ENCODE measurements at regions not wholly inside any gene's neighbourhood (a gene's known extent, or its start where the extent isn't known, plus 50 kb on each side); places are given as distances from the start of the nearest gene placed in this dataset.

GRCh38 chr6:12404651-12405050, 114.5 kb downstream of the EDN1 start:
- peak in 1 of 2 donors; percentile 33 for DNase-seq (ENCODE audit: low read depth in 2 of 2)
- Histone ChIP-seq H2AFZ (ENCODE audit: low read length) (no peak overlapping the region), H3K9ac (ENCODE audit: insufficient read depth, low read length) (no peak overlapping the region), H3K27me3 (ENCODE audit: control insufficient read depth, insufficient read depth, low read length) (no peaks in the 10 kb centered on the region), H3K4me2 (ENCODE audit: extremely low read depth, insufficient read depth, low read length) (no peak overlapping the region), H3K4me1 (ENCODE audit: control insufficient read depth, extremely low read depth, insufficient read depth, low read length) (peaks cover 16% of the 10 kb centered on the region), H3K79me2 (ENCODE audit: control insufficient read depth, insufficient read depth, low read length) (no peaks in the 10 kb centered on the region), H3K36me3 (ENCODE audit: control insufficient read depth, insufficient read depth, low read length) (no peaks in the 10 kb centered on the region), H4K20me1 (ENCODE audit: control insufficient read depth, extremely low read depth, insufficient read depth, low read length) (no peaks in the 10 kb centered on the region), H3K27ac (ENCODE audit: insufficient read depth, low read length) (peak overlapping the region; percentile 75), H3K9me3 (ENCODE audit: control insufficient read depth, insufficient read depth, low read depth, low read length) (no peaks in the 10 kb centered on the region), H3K4me3 (replicated peaks in 1 of 4; ENCODE audit: control extremely low read depth in 1 of 4, insufficient read depth in 1 of 4, low read depth in 3 of 4, low read length in 4 of 4) (no peak overlapping the region)
- no peak for TF ChIP-seq CTCF (conservative IDR thresholded peaks at IDR 0.05 in 1 of 2, IDR thresholded peaks at IDR 0.05 in 1 of 2; ENCODE audit: low read depth in 1 of 2, low read length in 2 of 2)
- TF ChIP-seq EZH2 (IDR thresholded peaks at IDR 0.05; ENCODE audit: low read length, missing control alignments) = no peak

- DNase-seq (ENCODE audit: low read depth in 2 of 2) = no peak
- H3K4me2 ChIP-seq (ENCODE audit: extremely low read depth, insufficient read depth, low read length) = no peak overlapping the region
- no peak for TF ChIP-seq EZH2 (IDR thresholded peaks at IDR 0.05; ENCODE audit: low read length, missing control alignments)
- TF ChIP-seq CTCF (conservative IDR thresholded peaks at IDR 0.05 in 1 of 2, IDR thresholded peaks at IDR 0.05 in 1 of 2; ENCODE audit: low read depth in 1 of 2, low read length in 2 of 2) = no peak
- H4K20me1 ChIP-seq (ENCODE audit: control insufficient read depth, extremely low read depth, insufficient read depth, low read length) = no peaks in the 10 kb centered on the region
- H3K79me2 ChIP-seq (ENCODE audit: control insufficient read depth, insufficient read depth, low read length) = no peaks in the 10 kb centered on the region
- H3K27me3 ChIP-seq (ENCODE audit: control insufficient read depth, insufficient read depth, low read length) = no peaks in the 10 kb centered on the region
- no peaks in the 10 kb centered on the region for H3K9me3 ChIP-seq (ENCODE audit: control insufficient read depth, insufficient read depth, low read depth, low read length)
- H2AFZ ChIP-seq (ENCODE audit: low read length) = no peak overlapping the region
- no peak overlapping the region for H3K27ac ChIP-seq (ENCODE audit: insufficient read depth, low read length)
- H3K4me1 ChIP-seq (ENCODE audit: control insufficient read depth, extremely low read depth, insufficient read depth, low read length) = peaks cover 10% of the 10 kb centered on the region
- H3K36me3 ChIP-seq (ENCODE audit: control insufficient read depth, insufficient read depth, low read length) = no peaks in the 10 kb centered on the region
- H3K9ac ChIP-seq (ENCODE audit: insufficient read depth, low read length) = no peak overlapping the region
- no peak overlapping the region for H3K4me3 ChIP-seq (replicated peaks in 1 of 4; ENCODE audit: control extremely low read depth in 1 of 4, insufficient read depth in 1 of 4, low read depth in 3 of 4, low read length in 4 of 4)
Observed at GRCh38 chr6:12408752-12409151, 118.6 kb downstream of the EDN1 start.

- Histone ChIP-seq H3K9ac (ENCODE audit: insufficient read depth, low read length) (no peak overlapping the region), H3K79me2 (ENCODE audit: control insufficient read depth, insufficient read depth, low read length) (no peaks in the 10 kb centered on the region), H4K20me1 (ENCODE audit: control insufficient read depth, extremely low read depth, insufficient read depth, low read length) (no peaks in the 10 kb centered on the region), H3K36me3 (ENCODE audit: control insufficient read depth, insufficient read depth, low read length) (no peaks in the 10 kb centered on the region), H3K4me2 (ENCODE audit: extremely low read depth, insufficient read depth, low read length) (no peak overlapping the region), H3K27ac (ENCODE audit: insufficient read depth, low read length) (no peak overlapping the region), H3K27me3 (ENCODE audit: control insufficient read depth, insufficient read depth, low read length) (no peaks in the 10 kb centered on the region), H2AFZ (ENCODE audit: low read length) (no peak overlapping the region), H3K4me1 (ENCODE audit: control insufficient read depth, extremely low read depth, insufficient read depth, low read length) (no peaks in the 10 kb centered on the region), H3K4me3 (replicated peaks in 1 of 4; ENCODE audit: control extremely low read depth in 1 of 4, insufficient read depth in 1 of 4, low read depth in 3 of 4, low read length in 4 of 4) (no peak overlapping the region), H3K9me3 (ENCODE audit: control insufficient read depth, insufficient read depth, low read depth, low read length) (no peaks in the 10 kb centered on the region)
- TF ChIP-seq CTCF (conservative IDR thresholded peaks at IDR 0.05 in 1 of 2, IDR thresholded peaks at IDR 0.05 in 1 of 2; ENCODE audit: low read depth in 1 of 2, low read length in 2 of 2) (no peak), EZH2 (IDR thresholded peaks at IDR 0.05; ENCODE audit: low read length, missing control alignments) (no peak)
- no peak for DNase-seq (ENCODE audit: low read depth in 2 of 2)
Observed at GRCh38 chr6:12410946-12411345, 120.8 kb downstream of the EDN1 start.

Measured in fibroblast of lung (primary cell).